HEK293 (cell line): ENCODE measurements at regions not wholly inside any gene's neighbourhood (a gene's known extent, or its start where the extent isn't known, plus 50 kb on each side); places are given as distances from the start of the nearest gene placed in this dataset.

Experiments used
- CTCF ChIA-PET: fragments of 350-600 bp; formaldehyde crosslinking; extraction: SDS; loops from one replicate; lab custom pipeline; 2021; ENCODE audit warnings: antibody characterized with exemption; lab: Yijun Ruan, JAX
- POLR2A ChIA-PET: fragments of 300-600 bp; formaldehyde crosslinking; extraction: SDS; loops from one replicate; lab custom pipeline; 2020; ENCODE audit warnings: antibody characterized with exemption, inconsistent platforms; lab: Yijun Ruan, JAX
- H3K27ac ChIP-seq: fragments of 200-500 bp; sonication (Bioruptor generic); 2 replicates; pipeline ENCODE4 v1.5.1; 2014; ENCODE audit warnings: low read depth, low read length, control low read depth, inconsistent platforms; ENCODE audit errors: extremely low read depth
- H3K36me3 ChIP-seq, 2 experiments: fragments of 200-500 bp in 1 of 2; sonication (Bioruptor generic) in 1 of 2; 1 replicate in 1 of 2; 2 replicates in 1 of 2; pipeline ENCODE4 v1.5.1; 2014 to 2017; ENCODE audit warnings: inconsistent platforms in 2 of 2, low read length in 2 of 2; ENCODE audit not compliant: control insufficient read depth in 2 of 2, insufficient read depth in 1 of 2
- H3K4me1 ChIP-seq: fragments of 200-500 bp; sonication (Bioruptor generic); 2 replicates; pipeline ENCODE4 v1.5.1; 2014; ENCODE audit warnings: mild to moderate bottlenecking, low read length, inconsistent platforms; ENCODE audit not compliant: control insufficient read depth, insufficient read depth
- H3K4me3 ChIP-seq: 2 replicates; pipeline ENCODE4 v1.5.1; 2011; ENCODE audit warnings: low read depth, mild to moderate bottlenecking, control low read depth, low read length, moderate library complexity
- H3K9me3 ChIP-seq: fragments of 200-500 bp; sonication (Bioruptor generic); 2 replicates; pipeline ENCODE4 v1.5.1; 2014; ENCODE audit warnings: low read depth, low read length, inconsistent platforms; ENCODE audit not compliant: control insufficient read depth, insufficient read depth
- GLIS1 ChIP-seq: fragments of 450-650 bp; formaldehyde crosslinking; IDR thresholded peaks from 2 replicates; pipeline ENCODE4 v1.5.1; 2016; ENCODE audit warnings: missing biosample characterization, missing genetic modification characterization
- HIC1 ChIP-seq: fragments of 450-650 bp; formaldehyde crosslinking; IDR thresholded peaks from 2 replicates; pipeline ENCODE4 v1.5.1; 2016; ENCODE audit warnings: missing biosample characterization, missing genetic modification characterization
- KLF16 ChIP-seq: fragments of 450-650 bp; formaldehyde crosslinking; IDR thresholded peaks from 2 replicates; pipeline ENCODE4 v1.5.1; 2017; ENCODE audit warnings: missing biosample characterization, missing genetic modification characterization
- OVOL3 ChIP-seq: fragments of 450-650 bp; formaldehyde crosslinking; IDR thresholded peaks from 2 replicates; pipeline ENCODE4 v1.5.1; 2016; ENCODE audit warnings: missing biosample characterization, missing genetic modification characterization
- RBAK ChIP-seq: fragments of 450-650 bp; formaldehyde crosslinking; IDR thresholded peaks from 2 replicates; pipeline ENCODE4 v1.5.1; 2016; ENCODE audit warnings: missing biosample characterization, missing genetic modification characterization
- SCRT1 ChIP-seq: fragments of 450-650 bp; formaldehyde crosslinking; IDR thresholded peaks from 2 replicates; pipeline ENCODE4 v1.5.1; 2016; ENCODE audit warnings: missing biosample characterization, missing genetic modification characterization, borderline replicate concordance
- ZBTB17 ChIP-seq: fragments of 450-650 bp; formaldehyde crosslinking; IDR thresholded peaks from 2 replicates; pipeline ENCODE4 v1.5.1; 2016; ENCODE audit warnings: missing biosample characterization, missing genetic modification characterization
- ZFP37 ChIP-seq: fragments of 450-650 bp; formaldehyde crosslinking; IDR thresholded peaks from 2 replicates; pipeline ENCODE4 v1.5.1; 2016; ENCODE audit warnings: missing biosample characterization, missing genetic modification characterization
- ZNF10 ChIP-seq: fragments of 450-650 bp; formaldehyde crosslinking; IDR thresholded peaks from 2 replicates; pipeline ENCODE4 v1.5.1; 2017; ENCODE audit warnings: missing biosample characterization, missing genetic modification characterization
- ZNF121 ChIP-seq: fragments of 450-650 bp; formaldehyde crosslinking; IDR thresholded peaks from 2 replicates; pipeline ENCODE4 v1.5.1; 2016; ENCODE audit warnings: missing biosample characterization, missing genetic modification characterization
- ZNF184 ChIP-seq: fragments of 450-650 bp; IDR thresholded peaks from 2 replicates; pipeline ENCODE4 v1.5.1; 2018; ENCODE audit warnings: missing biosample characterization, mild to moderate bottlenecking, missing genetic modification characterization
- ZNF211 ChIP-seq: fragments of 450-650 bp; formaldehyde crosslinking; IDR thresholded peaks from 2 replicates; pipeline ENCODE4 v1.5.1; 2016; ENCODE audit warnings: low read depth, missing biosample characterization, missing genetic modification characterization
- ZNF223 ChIP-seq: fragments of 450-650 bp; formaldehyde crosslinking; IDR thresholded peaks from 2 replicates; pipeline ENCODE4 v1.5.1; 2016; ENCODE audit warnings: missing biosample characterization, missing genetic modification characterization
- ZNF302 ChIP-seq: fragments of 450-650 bp; formaldehyde crosslinking; IDR thresholded peaks from 2 replicates; pipeline ENCODE4 v1.5.1; 2016; ENCODE audit warnings: missing biosample characterization, missing genetic modification characterization, low read depth
- ZNF341 ChIP-seq: fragments of 450-650 bp; formaldehyde crosslinking; IDR thresholded peaks from 2 replicates; pipeline ENCODE4; 2016; ENCODE audit warnings: low read depth, missing biosample characterization, missing genetic modification characterization
- ZNF391 ChIP-seq: fragments of 450-650 bp; formaldehyde crosslinking; IDR thresholded peaks from 2 replicates; pipeline ENCODE4 v1.5.1; 2016; ENCODE audit warnings: low read depth, missing biosample characterization, missing genetic modification characterization, borderline replicate concordance
- ZNF473 ChIP-seq: fragments of 450-650 bp; formaldehyde crosslinking; IDR thresholded peaks from 2 replicates; pipeline ENCODE4 v1.5.1; 2017; ENCODE audit warnings: missing biosample characterization, missing genetic modification characterization
- ZNF521 ChIP-seq: fragments of 450-650 bp; formaldehyde crosslinking; IDR thresholded peaks from 2 replicates; pipeline ENCODE4 v1.5.1; 2017; ENCODE audit warnings: missing biosample characterization, mild to moderate bottlenecking, missing genetic modification characterization
- ZNF555 ChIP-seq: fragments of 450-650 bp; formaldehyde crosslinking; conservative IDR thresholded peaks from 2 replicates; pipeline ENCODE4 v1.5.1; 2017; ENCODE audit warnings: missing biosample characterization, mild to moderate bottlenecking, missing genetic modification characterization, inconsistent platforms
- ZNF571 ChIP-seq: fragments of 450-650 bp; formaldehyde crosslinking; IDR thresholded peaks from 2 replicates; pipeline ENCODE4 v1.5.0; 2017; ENCODE audit warnings: missing biosample characterization, missing genetic modification characterization
- ZNF610 ChIP-seq: fragments of 450-650 bp; formaldehyde crosslinking; IDR thresholded peaks from 2 replicates; pipeline ENCODE4 v1.5.1; 2016; ENCODE audit warnings: missing biosample characterization, missing genetic modification characterization, borderline replicate concordance
- ZNF626 ChIP-seq: fragments of 450-650 bp; sonication (Bioruptor Pico); formaldehyde crosslinking; IDR thresholded peaks from 2 replicates; pipeline ENCODE4 v1.5.1; 2018; ENCODE audit warnings: missing biosample characterization, missing genetic modification characterization, inconsistent platforms
- TF ChIP-seq, protein P1 (sequence below): fragments of 450-650 bp; formaldehyde crosslinking; IDR thresholded peaks from 2 replicates; pipeline ENCODE4 v1.5.1; 2016; ENCODE audit warnings: missing biosample characterization, missing genetic modification characterization, low read depth
- TF ChIP-seq, protein P2 (sequence below): fragments of 450-650 bp; formaldehyde crosslinking; IDR thresholded peaks from 2 replicates; pipeline ENCODE4 v1.5.1; 2017; ENCODE audit warnings: missing biosample characterization, missing genetic modification characterization

DNA sequence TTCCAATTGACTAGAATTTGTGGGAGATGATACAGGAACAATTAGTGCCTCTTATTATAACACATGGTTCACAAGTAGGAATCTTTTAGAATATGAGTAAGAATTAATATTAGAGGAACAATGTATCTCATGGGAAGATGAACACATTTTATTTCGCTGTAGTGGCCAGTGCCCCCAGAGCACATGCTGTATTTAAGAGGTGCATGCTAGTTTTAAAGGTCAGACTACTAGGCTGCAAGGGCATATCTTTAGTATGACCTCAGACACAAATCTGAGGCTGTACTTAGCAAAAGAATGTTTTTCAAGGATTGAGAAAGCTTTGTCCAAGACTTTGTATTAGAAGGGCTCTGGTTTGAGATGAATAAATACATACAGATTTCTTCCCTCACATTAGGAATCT, 586.9 kb downstream of the CCER1 start:
- POLR2A ChIA-PET: no interaction called here
- Histone ChIP-seq H3K9me3 (no peaks in the 10 kb centered on the region), H3K27ac (no peak overlapping the region), H3K4me1 (no peaks in the 10 kb centered on the region), H3K4me3 (no peak overlapping the region), H3K36me3 (no peaks in the 10 kb centered on the region)
- no peak for TF ChIP-seq ZNF571 (tag by site-specific recombination)
- no peak for TF ChIP-seq ZNF223 (tag by site-specific recombination)
- TF ChIP-seq ZNF391 (tag by site-specific recombination): no peak
- no peak for TF ChIP-seq ZNF341
- no peak for TF ChIP-seq ZFP37 (tag by site-specific recombination)
- no peak for TF ChIP-seq HIC1 (tag by site-specific recombination)
- no peak for TF ChIP-seq ZNF555 (tag by site-specific recombination)
- TF ChIP-seq, protein P1, sequence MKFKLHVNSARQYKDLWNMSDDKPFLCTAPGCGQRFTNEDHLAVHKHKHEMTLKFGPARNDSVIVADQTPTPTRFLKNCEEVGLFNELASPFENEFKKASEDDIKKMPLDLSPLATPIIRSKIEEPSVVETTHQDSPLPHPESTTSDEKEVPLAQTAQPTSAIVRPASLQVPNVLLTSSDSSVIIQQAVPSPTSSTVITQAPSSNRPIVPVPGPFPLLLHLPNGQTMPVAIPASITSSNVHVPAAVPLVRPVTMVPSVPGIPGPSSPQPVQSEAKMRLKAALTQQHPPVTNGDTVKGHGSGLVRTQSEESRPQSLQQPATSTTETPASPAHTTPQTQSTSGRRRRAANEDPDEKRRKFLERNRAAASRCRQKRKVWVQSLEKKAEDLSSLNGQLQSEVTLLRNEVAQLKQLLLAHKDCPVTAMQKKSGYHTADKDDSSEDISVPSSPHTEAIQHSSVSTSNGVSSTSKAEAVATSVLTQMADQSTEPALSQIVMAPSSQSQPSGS (tag by site-specific recombination): no peak
- TF ChIP-seq GLIS1 (tag by site-specific recombination): no peak
- TF ChIP-seq KLF16 (tag by site-specific recombination): no peak
- no peak for TF ChIP-seq ZNF473 (tag by site-specific recombination)
- TF ChIP-seq ZNF626 (tag by site-specific recombination): no peak
- no peak for TF ChIP-seq SCRT1 (tag by site-specific recombination)
- TF ChIP-seq ZNF521 (tag by site-specific recombination): no peak
- CTCF ChIA-PET: no interaction called here

DNA sequence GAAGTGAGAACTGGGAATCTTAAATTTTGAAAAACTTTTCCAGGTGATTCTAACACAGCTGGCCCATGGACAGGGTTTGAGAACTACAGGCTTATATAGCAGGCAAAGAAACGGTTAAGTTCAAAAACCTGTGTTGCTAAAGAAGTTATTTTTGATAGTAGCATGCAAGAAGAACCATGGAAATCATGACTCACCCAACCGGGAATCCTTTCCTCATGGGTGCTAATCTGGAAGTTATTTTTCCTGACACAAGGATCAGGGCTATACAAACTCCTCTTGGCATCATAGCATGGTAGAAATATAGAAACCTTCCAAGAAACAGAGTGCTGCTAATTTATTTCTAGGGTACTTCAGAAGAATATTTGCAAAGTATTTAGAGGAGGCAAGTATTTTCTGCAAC, 588.7 kb downstream of the CCER1 start:
- ChIA-PET POLR2A (no interaction called here), CTCF (no interaction called here)
- H3K4me1 ChIP-seq: no peaks in the 10 kb centered on the region
- no peak overlapping the region for H3K4me3 ChIP-seq
- H3K9me3 ChIP-seq: no peaks in the 10 kb centered on the region
- H3K36me3 ChIP-seq: no peaks in the 10 kb centered on the region
- TF ChIP-seq ZNF211 (tag by site-specific recombination) (no peak), ZBTB17 (no peak), ZNF610 (tag by site-specific recombination) (no peak), ZNF302 (tag by site-specific recombination) (no peak), OVOL3 (tag by site-specific recombination) (no peak), ZNF121 (no peak), ZNF184 (tag by site-specific recombination) (no peak), RBAK (tag by site-specific recombination) (no peak), ZNF10 (tag by site-specific recombination) (no peak)
- TF ChIP-seq, protein P2, sequence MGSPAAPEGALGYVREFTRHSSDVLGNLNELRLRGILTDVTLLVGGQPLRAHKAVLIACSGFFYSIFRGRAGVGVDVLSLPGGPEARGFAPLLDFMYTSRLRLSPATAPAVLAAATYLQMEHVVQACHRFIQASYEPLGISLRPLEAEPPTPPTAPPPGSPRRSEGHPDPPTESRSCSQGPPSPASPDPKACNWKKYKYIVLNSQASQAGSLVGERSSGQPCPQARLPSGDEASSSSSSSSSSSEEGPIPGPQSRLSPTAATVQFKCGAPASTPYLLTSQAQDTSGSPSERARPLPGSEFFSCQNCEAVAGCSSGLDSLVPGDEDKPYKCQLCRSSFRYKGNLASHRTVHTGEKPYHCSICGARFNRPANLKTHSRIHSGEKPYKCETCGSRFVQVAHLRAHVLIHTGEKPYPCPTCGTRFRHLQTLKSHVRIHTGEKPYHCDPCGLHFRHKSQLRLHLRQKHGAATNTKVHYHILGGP (tag by site-specific recombination): no peak
- no peak overlapping the region for H3K27ac ChIP-seq
